ENCODE measurements at regions not wholly inside any gene's neighbourhood (a gene's known extent, or its start where the extent isn't known, plus 50 kb on each side); places are given as distances from the start of the nearest gene placed in this dataset.

GRCh38 chr14:101082436-101083384, 179.2 kb upstream of the RTL1 start:
- no peak for TF ChIP-seq POLR2A (IDR thresholded peaks at IDR 0.05)
- TF ChIP-seq, protein P1, sequence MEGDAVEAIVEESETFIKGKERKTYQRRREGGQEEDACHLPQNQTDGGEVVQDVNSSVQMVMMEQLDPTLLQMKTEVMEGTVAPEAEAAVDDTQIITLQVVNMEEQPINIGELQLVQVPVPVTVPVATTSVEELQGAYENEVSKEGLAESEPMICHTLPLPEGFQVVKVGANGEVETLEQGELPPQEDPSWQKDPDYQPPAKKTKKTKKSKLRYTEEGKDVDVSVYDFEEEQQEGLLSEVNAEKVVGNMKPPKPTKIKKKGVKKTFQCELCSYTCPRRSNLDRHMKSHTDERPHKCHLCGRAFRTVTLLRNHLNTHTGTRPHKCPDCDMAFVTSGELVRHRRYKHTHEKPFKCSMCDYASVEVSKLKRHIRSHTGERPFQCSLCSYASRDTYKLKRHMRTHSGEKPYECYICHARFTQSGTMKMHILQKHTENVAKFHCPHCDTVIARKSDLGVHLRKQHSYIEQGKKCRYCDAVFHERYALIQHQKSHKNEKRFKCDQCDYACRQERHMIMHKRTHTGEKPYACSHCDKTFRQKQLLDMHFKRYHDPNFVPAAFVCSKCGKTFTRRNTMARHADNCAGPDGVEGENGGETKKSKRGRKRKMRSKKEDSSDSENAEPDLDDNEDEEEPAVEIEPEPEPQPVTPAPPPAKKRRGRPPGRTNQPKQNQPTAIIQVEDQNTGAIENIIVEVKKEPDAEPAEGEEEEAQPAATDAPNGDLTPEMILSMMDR (IDR thresholded peaks at IDR 0.05) = no peak
